ENCODE measurements at regions not wholly inside any gene's neighbourhood (a gene's known extent, or its start where the extent isn't known, plus 50 kb on each side); places are given as distances from the start of the nearest gene placed in this dataset.

GRCh38 chr3:64927689-64928088 lies 239.9 kb upstream of the ADAMTS9 start:
- Mint-ChIP-seq H3K4me1 (ENCODE audit: low read depth) (no peaks in the 10 kb centered on the region), H3K4me3 (ENCODE audit: unreplicated experiment) (no peak overlapping the region), H3K27ac (ENCODE audit: unreplicated experiment) (no peak overlapping the region), H3K36me3 (ENCODE audit: low read depth) (no peaks in the 10 kb centered on the region), H3K27me3 (ENCODE audit: low read depth) (no peaks in the 10 kb centered on the region), H3K9me3 (ENCODE audit: low read depth) (peaks cover 6% of the 10 kb centered on the region)
- DNase-seq (ENCODE audit: low spot score): no peak
- no peak for TF ChIP-seq CTCF (IDR thresholded peaks at IDR 0.05)

- Mint-ChIP-seq H3K4me3 (ENCODE audit: unreplicated experiment) (no peak overlapping the region), H3K27me3 (ENCODE audit: low read depth) (no peaks in the 10 kb centered on the region), H3K27ac (ENCODE audit: unreplicated experiment) (no peak overlapping the region), H3K36me3 (ENCODE audit: low read depth) (no peaks in the 10 kb centered on the region), H3K4me1 (ENCODE audit: low read depth) (no peaks in the 10 kb centered on the region), H3K9me3 (ENCODE audit: low read depth) (peaks cover 3% of the 10 kb centered on the region)
- no peak for DNase-seq (ENCODE audit: low spot score)
- TF ChIP-seq CTCF (IDR thresholded peaks at IDR 0.05): no peak
Measured at GRCh38 chr3:64925575-64925974, 237.8 kb upstream of the ADAMTS9 start.

GRCh38 chr3:64924961-64925360 lies 237.2 kb upstream of the ADAMTS9 start:
- Mint-ChIP-seq H3K9me3 (ENCODE audit: low read depth) (peaks cover 3% of the 10 kb centered on the region), H3K4me1 (ENCODE audit: low read depth) (no peaks in the 10 kb centered on the region), H3K27ac (ENCODE audit: unreplicated experiment) (no peak overlapping the region), H3K36me3 (ENCODE audit: low read depth) (no peaks in the 10 kb centered on the region), H3K27me3 (ENCODE audit: low read depth) (no peaks in the 10 kb centered on the region), H3K4me3 (ENCODE audit: unreplicated experiment) (no peak overlapping the region)
- no peak for DNase-seq (ENCODE audit: low spot score)
- no peak for TF ChIP-seq CTCF (IDR thresholded peaks at IDR 0.05)

GRCh38 chr3:64922213-64922612 lies 234.4 kb upstream of the ADAMTS9 start:
- TF ChIP-seq CTCF (IDR thresholded peaks at IDR 0.05): no peak
- no peaks in the 10 kb centered on the region for H3K27me3 Mint-ChIP-seq (ENCODE audit: low read depth)
- H3K9me3 Mint-ChIP-seq (ENCODE audit: low read depth): peaks cover 3% of the 10 kb centered on the region
- no peak overlapping the region for H3K27ac Mint-ChIP-seq (ENCODE audit: unreplicated experiment)
- no peaks in the 10 kb centered on the region for H3K4me1 Mint-ChIP-seq (ENCODE audit: low read depth)
- no peaks in the 10 kb centered on the region for H3K36me3 Mint-ChIP-seq (ENCODE audit: low read depth)
- no peak overlapping the region for H3K4me3 Mint-ChIP-seq (ENCODE audit: unreplicated experiment)
- DNase-seq (ENCODE audit: low spot score): no peak

GRCh38 chr3:64921281-64922065 lies 233.7 kb upstream of the ADAMTS9 start:
- Mint-ChIP-seq H3K4me3 (ENCODE audit: unreplicated experiment) (no peak overlapping the region), H3K27ac (ENCODE audit: unreplicated experiment) (no peak overlapping the region), H3K9me3 (ENCODE audit: low read depth) (peaks cover 3% of the 10 kb centered on the region), H3K27me3 (ENCODE audit: low read depth) (no peaks in the 10 kb centered on the region), H3K36me3 (ENCODE audit: low read depth) (no peaks in the 10 kb centered on the region), H3K4me1 (ENCODE audit: low read depth) (no peaks in the 10 kb centered on the region)
- TF ChIP-seq CTCF (IDR thresholded peaks at IDR 0.05): no peak
- DNase-seq (ENCODE audit: low spot score): no peak
